NCI-H1105 treated with DMSO at 0.1 percent for 48 hours (cell line): ENCODE measurements at regions not wholly inside any gene's neighbourhood (a gene's known extent, or its start where the extent isn't known, plus 50 kb on each side); places are given as distances from the start of the nearest gene placed in this dataset.
"Not testable (repeated sequence)": the region's sequence is repeated elsewhere in the genome, so short reads cannot be mapped to it uniquely, and the experiment has no call there.

Experiments
- DNase-seq: peaks from one replicate; lab custom pipeline; 2025; lab: John Stamatoyannopoulos, UW

DNA sequence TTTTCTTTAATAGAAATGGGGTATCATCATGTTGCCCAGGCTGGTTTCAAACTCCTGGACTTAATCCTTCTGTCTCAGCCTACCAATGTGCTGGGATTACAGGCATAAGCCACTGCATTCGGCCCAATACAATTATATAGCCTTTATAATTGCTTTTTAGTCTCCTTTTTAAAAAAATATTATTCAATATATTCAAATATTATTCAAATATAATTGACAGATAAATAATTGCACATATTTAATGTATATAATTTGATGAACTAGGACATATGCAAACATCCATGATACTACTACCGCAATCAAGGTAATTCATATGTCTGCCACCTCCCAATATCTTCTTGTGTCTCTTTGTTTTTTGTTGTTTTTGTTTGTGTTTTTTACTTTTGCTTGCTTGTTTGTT lies 894.2 kb upstream of the PTPRD start:
- no peak for DNase-seq

DNA sequence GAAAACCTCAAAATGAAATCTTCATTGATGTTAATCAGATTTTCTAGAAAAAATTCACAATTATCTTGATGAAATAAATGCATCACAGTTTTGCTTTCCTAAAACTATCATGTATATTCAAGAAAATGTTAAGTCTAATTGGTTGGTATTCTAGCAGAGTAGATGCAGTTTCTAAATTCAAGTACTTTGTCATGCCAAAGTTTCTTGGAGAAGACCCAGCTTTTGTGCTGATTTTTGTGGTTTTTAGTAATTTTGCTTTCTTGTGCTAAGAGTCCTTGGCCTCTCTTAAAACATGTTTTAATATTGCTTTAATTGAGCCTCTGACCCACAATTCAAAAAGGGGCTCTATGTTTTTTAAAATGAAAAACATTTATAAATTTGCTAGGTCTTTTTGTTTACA lies 924.8 kb upstream of the PTPRD start:
- DNase-seq, result no peak

DNA sequence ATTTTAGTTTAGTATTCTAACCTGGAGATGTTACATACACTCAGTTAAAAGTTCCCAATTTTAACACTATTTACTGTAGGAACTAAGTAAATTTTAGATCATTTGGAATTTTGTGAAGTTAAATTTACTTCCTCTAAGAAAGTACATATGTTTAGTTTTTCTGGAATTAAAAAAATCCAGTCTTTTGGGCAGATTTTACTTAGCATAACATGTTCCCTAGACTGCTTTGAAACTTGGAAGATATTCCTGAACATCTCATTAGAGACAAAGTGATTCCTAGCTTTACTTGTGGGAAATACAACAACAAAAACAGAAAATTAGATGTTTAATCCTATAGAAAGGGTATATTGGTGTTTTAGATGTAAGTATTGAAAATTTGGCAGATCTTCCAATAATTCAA lies 930.0 kb upstream of the PTPRD start:
- no peak for DNase-seq

DNA sequence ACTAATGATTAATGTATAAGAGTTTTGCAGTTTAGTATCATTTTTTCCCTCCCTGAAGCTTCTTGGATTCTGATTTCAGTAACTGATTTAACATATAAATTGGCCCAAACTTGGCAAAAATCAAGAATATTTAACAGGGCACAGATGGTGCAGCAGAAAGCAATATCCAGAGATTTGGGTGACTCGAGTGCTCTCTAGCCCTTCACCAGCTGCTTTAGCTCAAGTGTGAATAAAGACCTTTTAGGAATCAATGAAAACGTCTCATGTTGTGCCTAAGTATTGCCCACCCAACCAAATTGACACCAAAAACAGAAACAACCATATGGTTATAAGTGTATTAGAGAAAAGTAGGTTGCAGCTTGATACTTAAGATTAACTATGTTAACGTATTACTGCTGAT lies 933.4 kb upstream of the PTPRD start:
- DNase-seq, result no peak

DNA sequence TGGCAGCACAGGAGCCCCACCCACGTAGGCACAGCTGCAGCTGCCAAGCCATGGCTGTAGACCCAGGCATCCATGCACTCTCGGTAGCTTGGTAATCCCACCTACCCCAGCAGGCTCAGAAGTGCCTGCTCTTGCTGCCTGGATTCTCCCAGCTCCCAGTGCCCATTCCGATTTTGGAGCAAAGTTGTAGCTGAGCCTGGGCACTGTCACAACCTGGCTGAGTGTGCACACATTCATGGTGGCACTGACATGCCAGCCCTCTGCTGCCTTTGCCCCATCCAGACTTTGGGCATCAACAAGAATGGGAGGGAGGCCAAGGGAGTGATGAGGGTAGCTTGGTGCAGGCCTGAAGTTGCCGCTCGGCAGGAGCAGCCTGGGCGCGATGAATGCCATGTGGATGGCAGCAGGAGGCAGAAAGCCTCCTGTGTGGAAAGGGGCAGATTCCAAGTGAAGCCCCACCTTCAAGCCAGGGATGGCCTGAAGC lies 936.6 kb upstream of the PTPRD start:
- DNase-seq, result no peak

DNA sequence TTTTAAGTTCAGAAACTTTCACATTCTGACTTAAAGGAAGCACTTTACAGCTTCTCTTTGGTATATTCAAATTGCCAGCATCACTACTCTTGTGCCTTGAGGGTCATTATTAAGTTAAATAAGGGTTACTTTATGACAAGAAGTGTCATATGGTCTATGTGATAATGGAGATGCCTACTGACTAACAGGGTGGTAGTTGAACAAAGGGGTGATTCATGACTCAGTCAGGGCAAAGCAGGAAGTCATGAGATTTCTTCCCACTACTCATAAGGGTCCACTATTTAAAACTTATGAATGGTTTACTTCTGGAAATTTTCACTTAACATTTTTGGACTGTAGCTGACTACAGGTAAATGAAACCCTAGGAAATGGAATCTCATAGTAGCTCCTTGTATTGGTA lies 938.3 kb upstream of the PTPRD start:
- no peak for DNase-seq

DNA sequence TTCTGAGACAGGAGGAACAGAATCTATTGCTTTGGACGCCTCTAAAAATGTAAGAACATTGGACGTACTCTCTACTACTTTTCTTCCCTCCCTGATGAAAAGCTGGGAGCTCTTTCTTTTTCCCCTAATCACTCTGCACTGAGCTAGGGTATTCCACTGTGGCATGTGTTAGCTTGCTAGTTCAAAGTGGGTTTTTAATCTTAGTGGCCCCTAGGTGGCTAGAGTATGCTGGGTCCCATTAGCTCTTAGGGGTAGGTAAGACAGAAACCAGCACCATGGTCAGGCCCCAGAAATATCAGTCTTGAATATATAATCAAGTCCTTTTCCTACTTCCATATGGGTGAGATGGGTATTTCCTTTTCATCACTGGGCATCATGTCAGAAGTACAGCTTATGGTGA lies 945.2 kb upstream of the PTPRD start:
- DNase-seq, result no peak

DNA sequence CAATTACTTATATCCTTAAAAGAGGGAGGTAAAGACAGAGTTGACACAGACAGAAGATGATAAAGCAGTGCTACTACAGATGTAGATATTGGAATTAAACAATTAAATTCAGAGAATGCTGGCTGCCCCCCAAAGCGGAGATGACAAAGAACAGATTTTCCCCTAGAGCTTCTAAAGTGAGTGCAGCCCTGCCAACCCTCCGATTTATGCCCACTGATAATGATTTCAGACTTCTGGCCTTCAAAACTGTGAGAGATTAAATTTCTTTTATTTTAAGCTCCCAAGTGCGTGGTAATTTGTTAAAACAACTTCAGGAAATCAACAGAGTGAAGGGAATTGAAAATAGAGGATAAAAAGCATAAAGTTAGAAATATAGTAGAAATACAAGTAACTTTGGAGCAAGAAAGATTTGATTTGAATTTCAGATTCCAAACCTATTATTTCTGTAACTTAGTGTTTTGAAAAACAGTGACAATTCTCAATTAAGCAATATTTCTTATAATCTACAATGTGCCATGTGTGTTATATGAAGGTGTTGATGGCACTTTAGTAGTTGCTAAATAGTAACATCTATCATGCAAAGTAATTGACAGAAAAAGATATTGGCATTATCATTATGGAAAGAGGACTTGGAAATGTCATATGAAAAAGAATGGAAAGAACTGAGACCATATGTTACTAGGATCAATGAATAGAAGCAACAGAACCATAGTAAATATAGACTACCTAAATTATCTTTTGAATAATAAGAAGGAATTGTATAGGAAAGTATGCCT lies 946.4 kb upstream of the PTPRD start:
- DNase-seq, result no peak

DNA sequence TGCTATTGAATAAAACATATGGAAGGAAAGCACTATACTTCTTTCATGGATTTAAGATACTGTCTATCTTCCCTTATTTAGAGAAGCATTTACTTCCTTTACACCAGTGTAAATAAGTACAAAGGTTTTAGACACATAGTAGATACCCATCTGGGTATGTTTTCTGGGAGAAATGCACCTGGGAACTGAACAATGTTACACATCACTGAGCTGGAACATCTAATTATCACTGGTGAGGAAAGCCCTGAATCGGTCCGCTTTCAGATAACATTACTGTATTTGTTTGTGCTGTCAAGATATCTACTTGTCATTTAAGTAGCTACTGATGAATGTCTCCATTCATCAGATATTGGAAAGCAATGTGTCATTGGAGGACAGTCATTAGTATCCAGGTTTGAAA lies 964.7 kb upstream of the PTPRD start:
- peak; percentile 38 for DNase-seq

DNA sequence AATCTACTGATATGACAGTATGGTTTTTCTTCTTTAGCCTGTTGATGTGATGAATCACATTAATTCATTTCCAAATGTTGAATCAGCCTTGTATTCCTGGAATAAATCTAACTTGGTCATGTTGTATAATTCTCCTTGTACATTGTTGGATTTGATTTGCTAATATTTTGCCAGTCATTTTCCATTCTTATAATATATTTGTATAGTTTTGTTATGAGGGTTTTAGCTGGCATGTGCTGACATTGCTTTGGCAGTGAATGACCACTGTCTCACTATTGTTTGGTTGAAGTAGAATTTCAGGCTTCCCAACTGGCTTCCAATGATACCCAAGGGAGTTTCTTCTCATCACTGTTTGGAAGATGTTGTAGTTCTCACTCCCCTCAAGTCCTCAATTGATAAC lies 983.0 kb upstream of the PTPRD start:
- no peak for DNase-seq

DNA sequence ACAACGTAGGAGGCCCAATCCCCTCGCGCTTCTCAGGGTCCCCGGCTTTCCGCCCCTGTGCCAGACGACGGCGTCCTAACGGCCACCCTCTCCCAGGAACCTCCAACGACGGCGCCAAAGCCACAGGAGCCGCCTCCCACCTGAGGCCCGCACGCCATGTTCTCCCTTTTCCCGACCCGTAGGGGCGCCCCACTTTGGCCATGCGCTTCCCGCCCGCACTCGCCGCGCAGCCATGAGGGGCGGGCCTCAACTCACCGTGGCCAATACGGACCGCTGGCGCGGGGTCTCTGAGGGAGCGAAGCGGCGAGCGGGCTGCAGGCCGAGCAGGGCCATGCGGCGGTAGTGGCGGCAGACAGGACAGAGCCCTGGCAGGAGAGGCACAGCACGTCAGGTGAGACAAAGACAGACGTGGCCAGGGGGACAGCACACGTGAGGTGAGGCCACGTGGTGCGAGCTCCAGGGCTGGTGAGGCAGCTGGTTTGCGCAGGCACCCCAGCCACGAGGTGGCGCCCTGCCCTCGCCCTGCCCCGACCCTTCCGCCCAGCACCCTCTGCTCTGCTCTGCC lies 1005.5 kb upstream of the PTPRD start:
- DNase-seq, result no peak

DNA sequence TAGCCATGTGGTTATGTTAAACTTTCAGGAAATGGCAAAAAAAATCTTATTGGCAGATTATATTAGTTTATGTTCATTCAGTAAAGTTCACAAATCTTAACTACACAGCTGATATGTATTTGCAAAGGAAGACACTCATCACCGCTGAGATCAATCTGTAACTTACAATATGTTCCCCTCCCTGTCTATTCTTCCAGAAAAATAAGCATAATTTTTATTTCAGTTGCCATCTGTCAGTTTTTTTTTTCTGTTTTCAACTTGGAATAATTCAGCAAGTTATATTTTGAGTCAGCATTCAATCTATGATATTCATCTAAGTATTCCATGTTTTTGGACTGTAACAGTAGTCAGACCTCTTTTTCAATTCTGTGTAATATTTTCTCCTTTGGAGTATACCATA lies 1019.9 kb upstream of the PTPRD start:
- no peak for DNase-seq

DNA sequence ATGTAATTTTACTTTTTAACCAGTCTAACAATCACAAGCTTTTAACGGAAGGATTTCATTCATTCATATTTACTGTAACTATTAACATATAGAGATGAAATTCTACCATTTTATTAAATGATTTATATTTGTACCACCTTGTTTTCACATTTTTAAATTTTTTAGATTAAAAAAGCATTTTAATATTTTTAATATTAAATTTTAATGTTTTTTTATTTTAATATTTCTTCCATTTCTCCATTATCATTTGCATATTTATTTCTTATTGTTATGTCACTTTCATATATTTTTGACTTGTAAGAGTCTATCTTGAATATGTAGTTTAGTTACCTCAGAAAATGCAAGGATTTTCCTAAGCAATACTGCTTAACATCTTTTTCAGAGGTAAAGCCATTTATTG lies 1034.0 kb upstream of the PTPRD start:
- DNase-seq, result no peak

DNA sequence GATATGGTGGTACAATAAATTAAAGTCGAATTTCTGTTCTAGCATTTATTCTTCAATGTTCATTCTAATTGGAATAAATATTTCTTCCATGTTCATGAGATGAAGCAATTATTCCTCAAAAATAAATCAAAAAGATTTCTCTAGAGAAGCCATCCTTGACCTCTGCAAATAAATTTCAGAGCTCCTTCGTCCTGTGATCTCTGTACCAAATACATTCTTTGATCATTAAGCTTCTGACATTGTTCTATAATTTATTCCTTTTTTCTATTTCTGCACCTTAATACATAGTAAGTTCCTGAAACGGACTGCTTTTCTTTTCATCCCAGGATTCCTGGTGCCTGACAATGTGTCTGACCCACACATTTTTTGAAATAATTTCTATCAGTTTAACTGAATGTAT lies 1039.3 kb upstream of the TYRP1 start:
- no peak for DNase-seq

DNA sequence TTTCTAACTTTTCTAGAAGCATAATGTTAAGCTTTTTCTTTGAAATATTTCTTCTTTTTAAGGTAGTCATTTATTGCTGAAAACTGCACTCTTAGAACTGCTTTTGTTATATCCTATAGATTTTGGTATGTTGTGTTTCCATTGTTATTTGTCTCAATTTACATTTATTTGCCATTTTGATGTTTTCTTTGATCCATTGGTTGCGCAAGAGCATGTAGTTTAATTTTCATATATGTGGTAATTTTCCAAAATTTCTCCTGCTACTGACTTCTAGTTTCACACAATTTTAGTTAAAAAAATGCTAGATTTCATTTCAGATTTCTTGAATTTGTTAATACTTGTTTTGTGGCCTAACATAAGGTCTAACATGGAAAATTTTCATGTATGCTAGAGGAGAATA lies 1029.3 kb upstream of the TYRP1 start:
- no peak for DNase-seq

DNA sequence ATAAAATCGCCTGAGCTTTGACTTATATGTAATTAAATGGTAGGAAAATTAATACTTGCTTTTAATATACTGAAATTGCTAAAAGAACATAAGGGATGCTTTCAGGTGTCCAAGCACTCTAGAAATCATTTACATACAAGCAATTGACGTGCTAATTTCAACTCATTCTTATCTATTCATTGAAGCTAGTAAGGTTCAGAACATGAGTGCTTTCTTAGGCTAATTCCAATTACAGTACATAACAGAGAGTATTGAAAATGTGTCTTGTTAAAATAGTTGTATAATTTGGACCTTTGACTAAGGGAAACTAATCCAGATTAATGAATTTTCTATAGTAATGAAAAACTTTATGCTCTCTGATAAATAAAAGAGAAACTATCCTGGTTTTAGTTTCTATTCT lies 1016.4 kb upstream of the TYRP1 start:
- no peak for DNase-seq

DNA sequence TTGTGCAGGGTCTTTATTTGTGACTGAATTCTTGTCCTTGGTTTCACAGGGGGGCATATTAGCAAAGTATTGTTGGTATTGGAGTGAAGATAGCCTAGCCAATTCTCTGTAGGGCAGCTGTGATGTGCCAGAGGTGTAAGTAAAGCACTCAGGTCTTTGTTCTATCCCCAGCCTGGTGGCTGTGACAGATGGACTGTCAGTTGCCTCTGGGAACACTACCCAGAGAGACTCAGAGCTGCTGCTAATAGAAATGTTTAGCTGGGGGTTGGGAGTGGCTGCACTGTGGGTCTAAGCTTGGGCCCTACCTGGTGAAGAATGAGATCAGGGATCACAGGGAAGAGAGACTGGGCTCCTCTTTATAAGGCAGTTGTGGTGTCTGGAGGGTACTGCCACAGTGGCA lies 1006.5 kb upstream of the TYRP1 start:
- DNase-seq, result no peak

DNA sequence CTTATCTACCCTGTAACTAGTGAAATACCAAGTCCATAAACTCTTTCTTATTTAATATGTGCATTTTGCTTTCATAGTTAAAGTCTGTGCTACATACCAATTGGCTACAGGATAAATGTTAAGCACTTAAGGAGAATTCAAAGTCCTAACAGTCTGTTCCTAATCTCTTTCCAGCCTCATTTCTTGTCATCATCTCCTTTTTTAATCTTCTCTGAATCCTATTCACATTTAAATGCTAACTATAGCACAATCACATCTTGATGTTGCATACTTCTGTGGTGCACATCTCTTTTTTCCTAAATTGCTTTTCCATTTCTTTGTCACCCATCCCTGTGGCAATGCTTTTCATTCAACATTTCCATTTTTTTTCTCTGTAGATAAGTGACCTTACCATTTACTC lies 996.1 kb upstream of the TYRP1 start:
- no peak for DNase-seq

DNA sequence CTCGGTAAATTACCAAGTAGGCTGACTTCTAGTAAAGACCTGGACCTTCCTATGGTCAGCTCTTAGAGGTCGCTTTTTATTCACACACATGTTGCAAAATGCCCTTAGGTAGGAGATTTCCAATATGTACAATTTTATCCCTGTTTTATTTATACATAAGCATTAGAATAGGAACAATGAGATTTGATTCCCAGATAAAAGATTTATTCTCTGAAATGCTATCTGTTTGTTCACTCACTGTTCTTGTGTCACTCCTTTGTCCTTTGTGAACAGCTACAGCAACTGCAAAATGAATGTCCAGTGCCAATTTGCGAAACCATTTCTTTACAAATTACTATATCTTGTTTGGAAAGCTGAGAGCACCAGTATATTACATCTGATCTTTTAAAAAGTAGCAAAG lies 991.5 kb upstream of the TYRP1 start:
- DNase-seq, result no peak

DNA sequence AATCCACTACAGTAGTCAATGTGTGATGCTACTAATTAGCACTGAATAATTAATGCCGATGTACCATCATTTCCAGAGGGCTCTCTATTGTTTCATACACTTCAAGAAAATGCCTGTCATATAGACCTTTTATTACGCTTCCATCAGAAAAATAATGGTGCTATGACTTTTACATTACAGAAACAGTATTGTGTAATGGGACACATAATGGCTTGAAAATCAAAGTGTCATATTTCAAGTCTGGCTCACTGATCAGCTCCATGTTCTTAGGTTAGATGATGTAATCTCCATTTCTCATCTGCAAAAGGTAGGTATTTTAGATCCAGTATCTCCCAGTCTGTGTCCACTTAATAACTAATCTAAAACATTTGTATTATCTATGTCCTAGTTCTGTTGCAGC lies 990.6 kb upstream of the TYRP1 start:
- peak; percentile 39 for DNase-seq

DNA sequence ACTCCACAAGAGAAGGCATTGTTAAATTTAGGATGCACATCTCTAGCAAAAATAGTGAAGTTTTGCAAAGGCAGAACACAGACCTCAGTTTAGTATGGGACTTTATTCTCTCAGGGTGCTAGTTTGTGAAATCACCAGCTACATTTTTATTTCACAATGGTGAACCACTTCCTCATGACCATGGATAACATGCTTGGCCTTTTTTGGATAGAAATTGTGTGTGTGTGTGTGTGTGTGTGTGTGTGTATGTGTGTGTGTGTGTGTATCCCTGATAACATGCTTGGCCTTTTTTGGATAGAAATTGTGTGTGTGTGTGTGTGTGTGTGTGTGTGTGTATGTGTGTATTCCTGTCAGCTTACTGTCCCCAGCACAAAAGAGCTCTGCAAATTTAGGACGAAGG lies 989.0 kb upstream of the TYRP1 start:
- DNase-seq, result not testable (repeated sequence)

DNA sequence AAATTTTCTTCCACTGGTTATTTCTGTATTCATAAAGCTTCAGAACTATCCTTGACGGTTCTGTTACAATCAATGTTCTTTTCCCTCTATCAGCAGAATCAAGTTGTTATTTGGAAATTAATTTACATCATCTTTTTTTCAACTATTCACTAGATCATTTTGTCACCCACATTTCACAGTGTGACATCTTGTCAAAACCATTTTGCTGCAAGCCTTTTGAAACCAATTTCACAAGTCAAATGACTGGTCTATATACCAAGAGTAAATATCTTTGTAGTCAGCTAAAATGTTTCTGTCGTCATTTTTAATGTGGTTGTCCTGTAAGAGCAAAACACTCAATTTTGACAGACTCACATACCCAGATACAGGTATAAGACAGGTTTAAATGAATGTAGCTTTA lies 984.3 kb upstream of the TYRP1 start:
- no peak for DNase-seq

DNA sequence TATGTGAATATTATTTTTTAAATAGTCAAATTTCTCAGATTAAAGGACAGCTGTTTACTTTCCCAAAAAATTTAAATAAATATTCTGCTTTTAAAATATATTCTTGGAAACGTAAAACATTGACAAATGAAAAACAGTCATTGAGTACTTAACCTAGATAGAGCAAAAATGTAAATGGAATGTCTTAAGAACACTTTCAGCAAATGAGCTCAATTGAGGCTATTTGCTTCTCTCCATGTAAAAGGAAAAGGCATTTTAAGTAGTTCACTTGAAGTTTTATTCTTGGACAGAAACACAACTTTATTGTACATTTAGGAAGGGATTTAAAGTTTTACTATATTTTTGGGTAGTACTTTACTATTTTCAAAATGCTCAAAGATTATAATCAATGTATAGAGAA lies 983.6 kb upstream of the TYRP1 start:
- DNase-seq, result no peak

DNA sequence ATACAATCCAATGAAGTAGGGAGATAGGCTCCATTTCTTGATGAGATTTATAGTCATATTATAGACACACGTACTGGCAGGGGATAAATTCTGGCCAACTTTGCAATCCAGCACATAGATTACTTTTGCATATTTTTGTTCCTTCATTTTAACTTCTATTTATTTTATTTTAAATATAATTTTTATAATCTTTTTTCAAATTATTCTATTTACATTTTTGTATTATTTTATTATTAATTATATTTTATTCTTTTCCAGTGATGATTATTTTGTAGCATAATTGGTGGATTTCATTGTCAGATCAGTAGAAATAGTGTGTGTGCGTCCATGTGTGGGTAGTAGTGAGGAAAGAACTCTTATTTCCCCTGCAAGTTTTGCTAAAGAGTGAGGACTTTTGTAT lies 980.1 kb upstream of the TYRP1 start:
- DNase-seq, result no peak
